NCI-H2029 treated with DMSO at 0.1 percent for 48 hours (cell line): ENCODE measurements at regions not wholly inside any gene's neighbourhood (a gene's known extent, or its start where the extent isn't known, plus 50 kb on each side); places are given as distances from the start of the nearest gene placed in this dataset.

Source experiments
- DNase-seq: peaks from one replicate; lab custom pipeline; 2025; lab: John Stamatoyannopoulos, UW

DNA sequence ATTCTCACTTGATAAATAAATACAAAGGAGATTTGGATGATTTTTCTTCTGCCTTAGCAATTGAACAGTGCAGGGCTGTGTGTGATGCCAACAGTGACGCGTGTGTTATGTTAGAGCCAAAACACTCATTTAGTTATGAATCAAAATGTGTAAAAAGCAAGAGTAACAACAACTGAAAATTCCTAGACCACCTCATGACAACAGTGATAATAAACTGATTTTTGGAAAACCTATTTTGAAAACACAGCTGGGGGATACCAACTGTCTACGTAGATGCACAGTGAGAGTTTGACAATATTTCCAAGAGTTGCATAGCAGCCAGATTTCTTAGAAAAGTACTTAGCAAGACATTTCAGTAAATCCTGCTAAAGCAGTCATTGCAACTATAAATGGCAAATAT lies 323.9 kb downstream of the GALR1 start:
- DNase-seq: no peak

DNA sequence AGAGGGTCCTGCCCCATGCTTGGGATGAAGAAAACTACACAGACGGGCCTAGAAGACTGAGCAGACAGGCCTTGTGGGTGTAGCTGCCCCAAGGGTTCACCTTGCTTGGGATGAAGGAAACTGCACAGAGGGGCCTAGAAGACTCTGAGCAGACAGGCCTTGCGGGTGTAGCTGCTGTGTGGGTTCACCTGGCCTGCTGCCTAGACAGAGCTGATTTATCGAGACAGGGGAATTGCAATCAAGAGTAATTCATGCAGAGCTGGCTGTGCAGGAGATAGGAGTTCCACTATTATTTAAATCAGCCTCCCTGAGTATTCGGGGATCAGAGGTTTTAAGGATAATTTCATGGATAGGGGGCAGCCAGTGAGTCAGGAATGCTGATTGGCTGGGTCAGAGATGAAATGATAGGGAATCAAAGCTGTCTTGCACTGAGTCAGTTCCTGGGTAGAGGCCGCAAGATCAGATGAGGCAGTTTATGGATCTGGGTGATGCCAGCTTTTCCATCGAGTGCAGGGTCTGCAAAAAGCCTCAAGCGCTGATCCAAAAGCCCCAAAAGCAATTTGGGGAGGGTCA lies 341.4 kb downstream of the GALR1 start:
- DNase-seq: no peak

- no peak for DNase-seq
These were observed 348.1 kb downstream of the GALR1 start for GRCh38 chr18:77597726-77598125.

- no peak for DNase-seq
These were observed 351.0 kb downstream of the GALR1 start for GRCh38 chr18:77600674-77601073.

DNA sequence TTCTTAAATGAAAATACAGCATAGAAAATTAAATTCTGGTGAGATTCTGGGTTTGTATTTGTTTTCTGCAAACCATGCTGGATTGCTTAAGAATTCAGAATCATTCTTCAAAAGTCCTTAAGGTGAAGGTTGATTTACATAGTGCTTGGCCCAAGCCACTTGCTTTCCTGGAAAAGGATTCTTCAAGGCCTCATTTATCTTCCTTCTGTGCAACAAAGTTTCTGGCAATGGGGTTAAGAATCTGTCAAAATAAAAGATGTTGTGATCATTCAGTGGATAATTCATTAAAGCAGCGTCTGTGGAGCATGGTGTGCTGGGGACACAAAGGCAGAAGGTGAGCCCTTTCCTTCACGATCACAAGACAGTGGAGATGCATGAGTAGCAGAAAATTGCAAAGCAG lies 351.9 kb downstream of the GALR1 start:
- no peak for DNase-seq

DNA sequence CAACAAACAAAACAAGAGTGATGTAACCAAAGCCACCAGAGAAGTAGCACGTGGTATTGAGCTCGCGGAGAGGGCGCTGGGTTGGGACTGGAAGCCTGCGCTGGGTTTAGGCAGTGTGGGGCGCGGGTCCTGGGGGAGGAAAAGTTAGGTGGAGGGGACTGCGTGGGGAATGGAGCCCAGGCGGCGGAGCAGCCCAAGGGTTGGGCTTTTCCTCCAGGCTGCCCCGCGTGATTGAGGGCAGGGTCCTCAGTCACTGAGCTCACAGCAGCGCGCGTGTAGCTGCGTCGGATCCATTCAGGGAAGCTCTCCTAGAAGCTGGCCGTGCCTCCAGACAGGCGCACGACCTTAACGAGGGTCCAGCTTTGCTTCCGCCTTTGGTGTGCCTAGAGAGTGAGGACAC lies 357.4 kb downstream of the GALR1 start:
- no peak for DNase-seq

DNA sequence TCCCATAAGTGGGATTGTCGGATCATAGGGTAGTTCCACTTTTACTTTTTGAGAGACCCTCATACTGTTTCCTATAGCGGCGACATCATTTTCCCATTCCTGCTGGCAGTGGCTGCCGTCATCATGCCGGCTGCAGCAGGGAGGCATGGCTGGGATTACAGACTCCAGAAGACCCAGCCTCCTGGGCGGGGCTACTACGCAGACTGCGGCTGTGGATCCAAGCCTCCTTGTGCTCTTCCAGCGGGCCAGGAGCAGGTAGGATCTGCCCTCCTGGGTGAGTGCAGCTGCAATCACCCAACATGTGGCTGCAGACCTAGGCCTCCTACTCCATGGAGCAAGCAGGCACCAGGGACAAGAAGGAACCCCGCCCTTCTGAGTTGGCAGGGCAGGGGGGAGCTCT lies 359.2 kb downstream of the GALR1 start:
- DNase-seq: no peak

DNA sequence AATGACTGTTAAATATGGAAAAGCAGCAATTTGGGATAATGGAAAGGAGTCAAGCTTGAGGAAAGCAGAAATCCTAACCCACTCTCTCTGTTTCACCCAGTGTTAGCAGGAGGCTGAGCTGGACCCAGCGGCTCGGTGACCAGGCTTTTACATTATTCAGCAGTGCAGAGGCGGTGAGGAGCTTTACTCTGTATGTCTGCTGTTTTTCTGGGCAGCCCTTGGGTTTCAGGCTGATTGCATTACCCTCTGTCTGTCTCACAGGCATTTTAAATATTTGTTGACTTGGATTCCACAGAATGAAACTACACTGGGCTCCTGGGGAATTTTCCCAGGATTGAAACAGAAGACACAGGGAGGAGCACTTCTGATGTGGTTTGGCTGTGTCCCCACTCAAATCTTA lies 368.0 kb downstream of the GALR1 start:
- no peak for DNase-seq

DNA sequence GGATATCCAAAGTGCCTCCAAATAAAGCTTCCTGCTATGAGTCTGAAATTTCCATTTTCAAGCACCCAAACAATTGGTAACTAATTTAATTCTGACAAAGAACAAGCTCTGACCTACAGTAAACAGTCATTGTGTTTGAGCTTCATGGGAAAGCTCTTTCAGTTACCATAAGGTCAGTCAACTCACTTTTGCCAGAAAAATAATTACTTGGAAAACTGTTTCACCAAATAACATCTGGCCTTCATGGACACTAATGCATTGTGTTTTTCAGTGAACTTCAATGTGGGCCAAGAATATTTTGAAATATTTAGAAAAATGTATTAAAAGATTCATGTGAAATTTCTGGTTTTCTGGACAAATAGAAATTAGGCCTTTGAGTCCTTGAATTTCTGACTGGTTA lies 369.9 kb downstream of the GALR1 start:
- no peak for DNase-seq

DNA sequence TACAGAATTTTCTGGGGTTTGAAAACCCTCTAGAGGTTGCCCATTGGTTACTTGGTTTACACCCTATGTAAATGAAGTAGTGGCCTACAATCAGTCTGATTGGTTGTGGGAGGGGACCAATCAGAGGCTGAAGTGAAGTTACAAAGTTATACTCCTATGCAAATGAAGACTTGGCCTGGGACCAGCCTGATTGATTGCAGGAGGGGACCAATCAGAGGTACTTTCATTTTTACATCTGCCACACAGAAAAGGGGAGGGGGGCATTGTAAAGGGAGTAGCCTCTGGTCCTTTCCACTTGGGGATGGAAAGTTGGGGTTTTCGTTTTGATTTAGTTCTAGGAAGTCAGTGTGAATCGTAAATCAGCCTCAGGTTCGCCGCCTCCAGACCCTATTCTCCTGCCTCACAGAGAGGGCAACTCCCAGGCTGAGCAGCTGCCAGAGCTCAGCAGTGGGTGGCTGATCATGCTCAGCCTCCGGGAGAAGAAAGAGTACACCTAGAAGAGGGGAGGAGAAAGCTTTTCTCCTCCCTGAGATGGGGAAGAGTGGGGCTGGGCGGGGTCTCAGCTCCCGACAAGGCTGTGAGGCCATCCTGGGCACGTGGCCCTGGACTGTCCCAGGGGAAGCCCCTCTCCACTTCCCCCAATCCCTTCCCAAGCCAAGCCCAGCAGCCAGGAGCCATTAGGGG lies 372.5 kb downstream of the GALR1 start:
- DNase-seq: no peak

DNA sequence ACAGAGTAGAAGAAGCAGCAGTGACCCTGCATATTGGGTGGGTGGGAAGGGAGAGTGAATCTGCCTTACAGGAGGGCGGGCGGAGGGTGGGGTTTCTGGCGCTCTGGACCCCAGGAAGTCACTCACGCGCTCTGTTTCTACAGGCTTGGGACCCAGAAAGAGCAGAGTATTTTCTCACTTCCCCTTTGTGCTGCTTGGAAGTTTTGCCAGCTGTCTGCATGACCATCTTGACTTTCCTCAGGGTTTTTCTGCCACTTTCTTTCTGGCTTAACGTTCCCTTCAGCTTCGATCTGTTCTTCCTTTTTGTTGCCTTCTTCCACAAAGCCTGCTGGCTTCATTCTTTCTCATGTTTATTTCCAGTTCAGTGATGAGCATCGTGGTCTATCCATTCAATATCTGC lies 383.1 kb downstream of the GALR1 start:
- no peak for DNase-seq

DNA sequence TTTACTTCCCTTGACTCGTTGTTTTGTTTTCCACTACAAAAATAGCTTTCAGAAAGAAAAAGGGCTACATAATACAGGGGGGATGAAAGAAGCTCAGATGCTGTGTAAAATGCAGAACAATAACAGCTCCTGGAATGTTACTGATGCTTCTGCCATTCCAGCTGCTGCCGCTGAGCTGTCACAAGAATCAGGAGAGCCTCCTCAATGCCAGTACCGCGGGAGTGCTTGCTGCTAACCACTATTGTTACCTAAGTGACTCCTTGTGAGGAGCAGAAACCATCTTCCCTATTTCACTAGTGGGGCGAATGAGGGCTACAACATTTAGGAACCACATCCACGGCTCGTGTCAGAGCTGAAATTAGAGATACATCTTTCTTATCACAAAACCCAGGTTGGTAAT lies 384.8 kb downstream of the GALR1 start:
- DNase-seq: no peak

DNA sequence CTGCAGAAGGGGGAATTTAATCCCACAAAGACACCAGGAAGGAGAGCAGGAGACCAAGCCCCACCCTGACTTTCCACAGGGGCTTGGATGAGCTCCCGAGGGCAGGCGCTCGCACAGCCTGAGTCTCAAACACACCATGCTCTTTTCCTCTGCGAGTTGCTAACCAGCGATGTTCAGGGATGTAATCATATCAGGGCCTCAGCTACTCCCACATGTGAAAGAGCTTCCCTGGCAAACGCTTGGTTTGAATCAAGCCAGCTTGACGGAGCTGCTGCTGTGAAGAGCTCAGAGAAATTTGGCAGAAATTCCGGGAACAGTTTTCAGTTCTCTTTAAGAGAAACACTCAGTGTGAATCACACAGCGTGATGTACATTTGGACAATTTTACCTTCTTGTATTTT lies 385.8 kb downstream of the GALR1 start:
- DNase-seq: no peak

GRCh38 chr18:77635858-77636257 lies 386.2 kb downstream of the GALR1 start:
- DNase-seq: no peak

- no peak for DNase-seq
These were observed 395.7 kb downstream of the GALR1 start for GRCh38 chr18:77645170-77645872.

DNA sequence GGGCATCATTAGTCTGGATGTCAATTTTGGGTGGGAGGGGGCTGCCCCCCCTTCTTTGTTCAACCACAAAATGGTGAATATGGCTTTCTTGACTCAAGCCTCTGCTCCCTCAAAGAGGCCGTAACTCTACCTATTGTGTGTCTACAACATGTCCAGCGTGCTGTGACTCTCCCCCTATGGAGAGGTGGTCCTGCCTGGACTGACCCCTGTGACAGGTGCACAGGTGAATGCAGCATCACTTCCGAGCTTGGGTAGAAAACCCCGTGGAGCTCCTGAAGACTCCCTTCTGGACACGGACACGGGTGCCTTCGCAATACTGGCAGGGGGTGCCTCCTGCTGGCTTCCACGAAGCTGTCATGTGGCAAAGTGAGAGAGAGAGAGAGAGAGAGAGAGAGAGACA lies 397.8 kb downstream of the GALR1 start:
- DNase-seq: no peak

- DNase-seq: no peak
These were observed 398.8 kb downstream of the GALR1 start for GRCh38 chr18:77648411-77648810.

- peak; percentile 1 for DNase-seq
These were observed 401.2 kb downstream of the GALR1 start for GRCh38 chr18:77650799-77651385.

GRCh38 chr18:77651441-77651840 lies 401.8 kb downstream of the GALR1 start:
- DNase-seq: no peak

DNA sequence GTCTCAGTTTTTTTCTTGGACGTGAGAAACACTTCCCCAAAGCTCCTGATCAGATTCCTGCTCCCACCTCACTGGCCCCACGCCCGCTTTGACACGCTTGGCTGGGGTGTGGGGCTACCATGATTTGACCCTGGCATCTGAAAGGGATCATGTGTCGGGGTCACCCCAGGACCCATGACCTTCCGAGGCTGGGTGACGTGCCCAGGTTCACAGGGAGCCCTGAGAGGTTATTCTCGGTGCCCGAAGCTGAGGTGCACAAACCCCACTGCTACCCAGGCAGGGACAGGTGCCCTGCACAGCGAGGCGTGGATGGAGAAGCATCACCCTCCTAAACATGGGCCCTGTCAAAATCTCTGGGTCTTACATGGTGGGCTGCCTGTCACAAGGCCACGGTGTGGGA lies 404.1 kb downstream of the GALR1 start:
- no peak for DNase-seq

DNA sequence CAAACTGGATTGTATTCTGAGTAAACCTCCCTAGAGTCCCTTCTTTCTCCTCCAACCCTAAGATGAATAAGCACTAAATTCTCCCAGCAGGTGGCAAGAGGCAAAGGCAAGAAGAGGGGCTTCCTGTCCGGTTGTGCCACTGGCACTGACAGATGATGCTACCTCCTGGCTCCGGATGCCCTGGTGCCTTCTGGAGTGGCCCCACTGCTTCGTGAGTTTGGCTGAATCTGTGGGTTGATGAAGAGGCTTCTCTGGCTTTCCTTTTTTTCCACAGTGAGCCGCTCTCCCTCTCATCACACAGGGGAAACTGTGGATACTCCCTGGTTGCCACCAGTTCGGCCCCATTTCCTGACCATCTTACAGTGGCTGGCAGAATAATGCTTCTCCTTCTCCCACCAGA lies 404.7 kb downstream of the GALR1 start:
- DNase-seq: no peak

DNA sequence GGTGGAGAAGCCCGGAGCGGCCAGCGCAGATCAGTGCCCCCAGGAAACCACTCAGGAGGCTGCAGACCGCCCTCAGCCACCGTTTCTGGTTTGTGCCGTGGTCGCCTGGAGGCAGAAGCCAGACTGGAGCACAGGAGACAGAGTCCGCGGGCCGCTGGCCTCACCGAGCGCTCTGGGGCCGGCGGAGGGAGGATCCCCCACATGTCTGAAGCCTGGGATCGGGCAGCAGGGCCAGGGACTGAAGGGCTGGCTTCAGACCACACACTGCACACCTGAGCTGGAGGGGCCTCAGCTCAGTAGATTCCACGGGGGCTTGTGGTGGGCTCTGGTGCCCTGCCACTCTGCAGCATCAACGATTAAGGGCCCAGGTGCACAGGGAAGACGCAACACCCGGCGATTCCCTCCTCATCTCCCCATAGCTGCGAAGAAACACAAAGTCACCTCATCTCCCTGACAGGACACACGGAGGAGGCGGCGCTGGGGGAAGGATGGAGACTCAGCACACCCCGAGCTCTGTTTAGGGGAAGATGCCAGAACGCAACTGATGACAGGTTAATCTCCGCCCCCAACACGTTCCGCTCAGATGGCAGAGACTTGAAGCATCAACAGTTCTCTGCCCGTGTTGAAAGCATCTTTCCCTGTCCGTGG lies 408.1 kb downstream of the GALR1 start:
- no peak for DNase-seq

- no peak for DNase-seq
These were observed 408.6 kb downstream of the GALR1 start for GRCh38 chr18:77658299-77658662.
